ENCODE measurements at regions not wholly inside any gene's neighbourhood (a gene's known extent, or its start where the extent isn't known, plus 50 kb on each side); places are given as distances from the start of the nearest gene placed in this dataset.

DNA sequence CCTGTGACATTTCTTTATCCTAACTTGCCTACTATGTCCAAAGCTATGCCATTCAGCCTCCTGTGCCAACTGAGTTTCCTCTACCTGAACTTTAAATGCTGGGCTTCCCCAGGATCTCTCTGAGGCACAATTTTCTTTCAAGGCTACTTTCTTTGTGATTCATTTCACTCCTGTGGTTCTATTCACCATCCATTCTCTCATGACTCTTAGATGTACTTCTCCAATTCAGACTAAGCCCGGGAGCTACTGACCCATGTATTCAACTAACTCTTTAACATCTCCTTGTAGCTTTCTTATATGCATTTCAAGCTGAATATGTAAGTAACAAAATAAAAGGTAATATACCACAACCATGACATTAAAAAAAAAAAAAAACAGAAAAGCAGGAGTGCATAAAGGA is 738.9 kb upstream of the USP15 start:
- DNase-seq (ENCODE audit: insufficient read length, low spot score) (no peak), FAIRE-seq (no peak)
- TF ChIP-seq, protein P1, sequence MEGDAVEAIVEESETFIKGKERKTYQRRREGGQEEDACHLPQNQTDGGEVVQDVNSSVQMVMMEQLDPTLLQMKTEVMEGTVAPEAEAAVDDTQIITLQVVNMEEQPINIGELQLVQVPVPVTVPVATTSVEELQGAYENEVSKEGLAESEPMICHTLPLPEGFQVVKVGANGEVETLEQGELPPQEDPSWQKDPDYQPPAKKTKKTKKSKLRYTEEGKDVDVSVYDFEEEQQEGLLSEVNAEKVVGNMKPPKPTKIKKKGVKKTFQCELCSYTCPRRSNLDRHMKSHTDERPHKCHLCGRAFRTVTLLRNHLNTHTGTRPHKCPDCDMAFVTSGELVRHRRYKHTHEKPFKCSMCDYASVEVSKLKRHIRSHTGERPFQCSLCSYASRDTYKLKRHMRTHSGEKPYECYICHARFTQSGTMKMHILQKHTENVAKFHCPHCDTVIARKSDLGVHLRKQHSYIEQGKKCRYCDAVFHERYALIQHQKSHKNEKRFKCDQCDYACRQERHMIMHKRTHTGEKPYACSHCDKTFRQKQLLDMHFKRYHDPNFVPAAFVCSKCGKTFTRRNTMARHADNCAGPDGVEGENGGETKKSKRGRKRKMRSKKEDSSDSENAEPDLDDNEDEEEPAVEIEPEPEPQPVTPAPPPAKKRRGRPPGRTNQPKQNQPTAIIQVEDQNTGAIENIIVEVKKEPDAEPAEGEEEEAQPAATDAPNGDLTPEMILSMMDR (IDR thresholded peaks at IDR 0.05; ENCODE audit: insufficient read depth, missing control alignments) = no peak

DNA sequence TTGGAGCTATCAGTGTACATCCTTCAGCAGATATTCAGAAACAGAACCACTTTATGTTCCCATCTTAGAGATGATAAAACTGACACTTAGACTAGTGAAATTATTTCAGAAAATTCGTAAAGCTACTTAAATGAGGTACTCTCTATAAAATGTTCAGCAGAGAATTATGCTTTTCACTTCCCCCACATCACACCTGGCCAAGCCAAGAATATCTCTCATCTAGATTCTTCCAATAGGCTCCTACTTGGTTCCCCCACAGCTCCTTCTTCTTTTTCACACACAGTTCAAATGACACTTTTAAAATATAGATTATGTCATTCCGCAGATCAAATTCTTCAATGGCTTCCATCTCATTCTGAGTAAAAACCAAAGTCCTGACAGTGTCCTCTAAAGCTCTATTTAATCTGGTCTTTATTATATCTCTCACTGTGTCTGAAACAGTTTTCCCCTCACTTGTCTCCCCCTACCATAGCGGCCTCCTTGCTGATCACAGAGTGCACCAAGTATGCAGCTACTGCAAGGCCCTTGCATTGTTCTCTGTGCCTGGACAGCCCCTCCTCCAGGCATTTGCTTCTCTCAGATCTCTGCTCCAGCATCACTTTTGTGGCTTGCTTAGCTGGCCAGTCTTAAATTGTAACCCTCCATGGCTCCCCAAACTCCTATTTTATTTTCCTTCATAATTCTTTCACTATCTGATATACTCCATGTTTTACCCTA is 736.8 kb upstream of the USP15 start:
- no peak for FAIRE-seq
- no peak for DNase-seq (ENCODE audit: insufficient read length, low spot score)
- TF ChIP-seq, protein P1 (IDR thresholded peaks at IDR 0.05; ENCODE audit: insufficient read depth, missing control alignments) = no peak

DNA sequence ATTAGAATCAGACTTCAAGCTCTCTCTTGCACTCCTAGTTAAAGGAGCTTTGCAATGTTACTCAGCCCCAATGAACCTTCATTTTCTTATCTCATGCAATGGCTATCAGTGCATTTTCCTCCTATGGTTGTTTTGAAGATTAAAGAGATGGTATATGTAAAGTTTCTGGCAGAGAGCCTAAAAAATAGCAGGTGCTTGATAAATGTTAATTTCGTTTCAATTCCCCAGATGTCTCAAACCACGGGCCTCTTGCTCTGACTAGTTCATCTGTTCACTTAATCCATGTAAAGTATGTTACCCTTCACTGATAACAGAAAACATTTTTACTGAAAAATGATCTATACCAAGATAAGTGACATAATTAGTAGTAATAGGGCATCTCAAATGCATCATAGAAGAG is 735.4 kb upstream of the USP15 start:
- FAIRE-seq (no peak), DNase-seq (ENCODE audit: insufficient read length, low spot score) (no peak)

GRCh38 chr12:61525331-61525730 is 734.9 kb upstream of the USP15 start:
- FAIRE-seq = no peak

More for the DNA sequence above, 735.4 kb upstream of the USP15 start:
- TF ChIP-seq, protein P1 (IDR thresholded peaks at IDR 0.05; ENCODE audit: insufficient read depth, missing control alignments) = no peak

DNA sequence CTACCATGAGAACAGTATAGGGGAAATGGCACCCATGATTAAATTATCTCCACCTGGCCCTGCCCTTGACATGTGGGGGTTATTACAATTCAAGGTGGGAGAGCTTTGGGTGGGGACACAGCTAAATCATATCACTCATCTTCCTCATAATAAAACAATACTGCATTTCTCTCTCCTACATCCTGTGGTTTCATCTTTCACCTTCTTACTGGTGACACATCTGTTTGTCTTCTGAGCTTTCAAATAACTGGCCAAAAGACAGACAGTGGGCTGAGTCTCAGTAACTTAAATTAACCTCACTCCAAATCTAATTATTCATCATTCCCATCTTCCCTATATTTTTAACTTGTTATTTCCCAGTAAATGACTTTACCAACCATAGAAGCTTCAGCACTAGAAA is 729.7 kb upstream of the USP15 start:
- DNase-seq (ENCODE audit: insufficient read length, low spot score) (no peak), FAIRE-seq (no peak)
- TF ChIP-seq, protein P1 (IDR thresholded peaks at IDR 0.05; ENCODE audit: insufficient read depth, missing control alignments) = no peak

More at GRCh38 chr12:61525331-61525730, 734.9 kb upstream of the USP15 start:
- TF ChIP-seq, protein P1 (IDR thresholded peaks at IDR 0.05; ENCODE audit: insufficient read depth, missing control alignments) = no peak
- DNase-seq (ENCODE audit: insufficient read length, low spot score) = no peak

DNA sequence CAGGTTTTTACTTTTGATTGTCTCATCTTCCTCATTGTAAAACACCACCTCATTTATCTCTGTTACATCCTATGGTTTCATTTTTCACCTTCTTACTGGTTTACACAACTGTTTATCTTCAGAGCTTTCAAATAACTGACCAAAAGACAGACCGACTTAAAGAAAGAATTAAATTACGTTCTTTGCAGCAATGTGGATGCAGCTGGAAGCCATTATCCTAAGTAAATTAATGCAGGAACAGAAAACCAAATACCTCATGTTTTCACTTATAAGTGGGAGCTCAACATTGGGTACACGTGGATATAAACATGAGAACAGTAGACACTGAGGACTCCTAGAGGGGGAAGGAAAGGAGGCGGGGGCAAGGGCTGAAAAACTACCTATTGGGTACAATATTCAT is 729.0 kb upstream of the USP15 start:
- no peak for DNase-seq (ENCODE audit: insufficient read length, low spot score)
- no peak for FAIRE-seq
- TF ChIP-seq, protein P1 (IDR thresholded peaks at IDR 0.05; ENCODE audit: insufficient read depth, missing control alignments) = no peak

GRCh38 chr12:61536117-61536516 is 724.1 kb upstream of the USP15 start:
- no peak for DNase-seq (ENCODE audit: insufficient read length, low spot score)
- TF ChIP-seq, protein P1 (IDR thresholded peaks at IDR 0.05; ENCODE audit: insufficient read depth, missing control alignments) = no peak
- no peak for FAIRE-seq
